Loucy (cell line): ENCODE measurements at regions not wholly inside any gene's neighbourhood (a gene's known extent, or its start where the extent isn't known, plus 50 kb on each side); places are given as distances from the start of the nearest gene placed in this dataset.

Experiments used
- CTCF ChIP-seq: fragments of 200-600 bp; sonication (generic); conservative IDR thresholded peaks from 2 replicates; pipeline ENCODE4 v1.5.1; 2014; ENCODE audit warnings: mild to moderate bottlenecking, antibody characterized with exemption, low read length
- EZH2phosphoT487 ChIP-seq: fragments of 200-600 bp; IDR thresholded peaks from 2 replicates; pipeline ENCODE4 v1.6.1; 2018; ENCODE audit warnings: antibody characterized with exemption, mild to moderate bottlenecking, moderate library complexity, borderline replicate concordance

- no peak for TF ChIP-seq CTCF
- no peak for TF ChIP-seq EZH2phosphoT487
Observed at GRCh38 chr19:31832176-31832548, 482.9 kb upstream of the TSHZ3 start.
